Transverse colon (tissue), 4 donors: ENCODE measurements at regions not wholly inside any gene's neighbourhood (a gene's known extent, or its start where the extent isn't known, plus 50 kb on each side); places are given as distances from the start of the nearest gene placed in this dataset.

Experiments used
- CTCF ChIP-seq, 5 experiments: fragments of 200-600 bp in 3 of 5; fragments of 450-650 bp in 2 of 5; sonication (generic) in 3 of 5; IDR thresholded peaks; 1 replicate in 2 of 5; 2 replicates in 3 of 5; pipeline ENCODE4 v1.5.1; 2016 to 2017; ENCODE audit warnings: antibody characterized with exemption in 5 of 5, inconsistent platforms in 3 of 5, mild to moderate bottlenecking in 2 of 5, moderate library complexity in 1 of 5
- EP300 ChIP-seq: sonication (generic); formaldehyde crosslinking; IDR thresholded peaks from one replicate; pipeline ENCODE4 v1.6.1; 2017; ENCODE audit warnings: antibody characterized with exemption, low read depth
- POLR2A ChIP-seq: fragments of 450-650 bp; IDR thresholded peaks from one replicate; pipeline ENCODE4 v1.6.1; 2016; ENCODE audit warnings: antibody characterized with exemption, mild to moderate bottlenecking, moderate library complexity
- POLR2AphosphoS5 ChIP-seq, 3 donors: sonication (generic); formaldehyde crosslinking; IDR thresholded peaks; one replicate each; pipeline ENCODE4 v1.6.1; 2016; ENCODE audit warnings: antibody characterized with exemption in 3 of 3

- no peak for TF ChIP-seq CTCF (IDR thresholded peaks at IDR 0.05)
- TF ChIP-seq POLR2AphosphoS5 (IDR thresholded peaks at IDR 0.05), result no peak
- no peak for TF ChIP-seq EP300
- no peak for TF ChIP-seq POLR2A
Measured at GRCh38 chr4:124526769-124527168, 185.8 kb downstream of the ANKRD50 start.
